Right lobe of liver (tissue), 6 donors: ENCODE measurements at regions not wholly inside any gene's neighbourhood (a gene's known extent, or its start where the extent isn't known, plus 50 kb on each side); places are given as distances from the start of the nearest gene placed in this dataset.

Experiments
- ATAC-seq, 4 donors: fragments of 200-7000 bp; cut with Tn5 transposase; one replicate each; pipeline ENCODE4 v1.9.1; 2020; ENCODE audit warnings: mild to moderate bottlenecking in 4 of 4, moderate library complexity in 4 of 4
- DNase-seq, 3 donors: peaks; one replicate each; pipeline ENCODE4 v3.0.0-alpha.2; 2020
- H3K27ac ChIP-seq, 3 donors: fragments of 200-600 bp; one replicate each; pipeline ENCODE4 v1.8.0; 2022
- H3K27me3 ChIP-seq, 2 donors: fragments of 200-600 bp; one replicate each; pipeline ENCODE4 v1.8.0; 2022
- H3K36me3 ChIP-seq, 4 donors: fragments of 200-600 bp; sonication (generic) in 1 of 4; one replicate each; pipeline versions ENCODE4 v1.5.1 to v1.8.0; 2017 to 2022; ENCODE audit warnings: control low read depth in 1 of 4
- H3K4me1 ChIP-seq, 4 donors: fragments of 200-600 bp; sonication (generic) in 1 of 4; one replicate each; pipeline versions ENCODE4 v1.5.1 to v1.8.0; 2017 to 2022; ENCODE audit warnings: control low read depth in 1 of 4
- H3K4me3 ChIP-seq, 3 donors: fragments of 200-600 bp; one replicate each; pipeline ENCODE4 v1.8.0; 2022
- H3K9me3 ChIP-seq, 4 donors: fragments of 200-600 bp; sonication (generic) in 1 of 4; one replicate each; pipeline versions ENCODE4 v1.5.1 to v1.8.0; 2017 to 2022; ENCODE audit warnings: control low read depth in 1 of 4
- CTCF ChIP-seq, 4 donors: fragments of 200-600 bp in 3 of 4; fragments of 450-650 bp in 1 of 4; IDR thresholded peaks; one replicate each; pipeline versions ENCODE4 v1.5.1 to v1.8.0; 2016 to 2022; ENCODE audit warnings: antibody characterized with exemption in 4 of 4, mild to moderate bottlenecking in 2 of 4
- POLR2A ChIP-seq: fragments of 450-650 bp; IDR thresholded peaks from one replicate; pipeline ENCODE4 v1.6.1; 2017; ENCODE audit warnings: antibody characterized with exemption, mild to moderate bottlenecking
- WGBS: methylation state at CpG from one replicate; pipeline ENCODE4 v1.1.6; 2018; ENCODE audit warnings: low coverage, low lambda C conversion rate; ENCODE audit not compliant: insufficient coverage; ENCODE audit errors: missing lambda C conversion rate; 5-methylcytosine and 5-hydroxymethylcytosine counted together
- intact Hi-C, 2 donors: fragments of 100-400 bp; cut with DNase I; formaldehyde crosslinking; loops; one replicate each; pipeline versions ENCODE4 v1.11.2 to v1.14.1; 2022
- donor health status: DM: no; HTN: yes; CAD: no.
- donor health status: DM: no; HTN: no; CAD: no.
- donor health status: DM: no; HTN: no; CAD: no.
- donor health status: DM: no; HTN: yes; CAD: no.
- donor health status: DM: no; HTN: yes; CAD: no.

DNA sequence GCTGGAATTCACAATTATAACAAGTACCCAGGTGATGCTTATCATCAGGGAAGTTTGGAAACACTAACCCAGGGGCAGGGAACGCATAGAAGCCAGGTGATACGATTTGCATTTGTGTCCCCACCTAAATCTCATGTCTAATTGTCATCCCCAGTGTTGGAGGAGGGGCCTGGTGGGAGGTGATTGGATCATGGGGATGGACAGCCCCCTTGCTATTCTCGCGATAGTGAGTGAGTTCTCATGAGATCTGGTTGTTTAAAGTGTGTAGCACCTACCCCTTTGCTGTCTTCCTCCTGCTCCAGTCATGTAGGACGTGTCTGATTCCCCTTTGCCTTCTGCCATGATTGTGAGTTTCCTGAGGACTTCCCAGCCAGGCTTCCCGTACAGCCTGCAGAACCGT is 276.3 kb downstream of the UTP18 start:
- Histone ChIP-seq H3K27ac (no peak overlapping the region), H3K4me1 (no peaks in the 10 kb centered on the region), H3K9me3 (no peaks in the 10 kb centered on the region), H3K4me3 (no peak overlapping the region), H3K27me3 (no peaks in the 10 kb centered on the region), H3K36me3 (no peaks in the 10 kb centered on the region)
- ATAC-seq (no peak), DNase-seq (no peak)
- intact Hi-C loops, result loop anchor here (5.0 to 10.0 kb wide), 2 partner anchors 162 to 164 kb away; no protein-coding TSS in a partner anchor
- 63% methylated on average over 5 of the region's 7 CpGs for WGBS
- no peak for TF ChIP-seq POLR2A
- TF ChIP-seq CTCF (IDR thresholded peaks at IDR 0.05), result no peak

- Histone ChIP-seq H3K27ac (no peak overlapping the region), H3K27me3 (no peaks in the 10 kb centered on the region), H3K9me3 (no peaks in the 10 kb centered on the region), H3K4me3 (no peak overlapping the region), H3K36me3 (no peaks in the 10 kb centered on the region), H3K4me1 (no peaks in the 10 kb centered on the region)
- 61% methylated on average over 6 of the region's 7 CpGs for WGBS
- DNase-seq (no peak), ATAC-seq (no peak)
- TF ChIP-seq CTCF (IDR thresholded peaks at IDR 0.05), result no peak
- TF ChIP-seq POLR2A, result no peak
- intact Hi-C loops, result loop anchor here (5.0 to 10.0 kb wide), 2 partner anchors 163 to 166 kb away; no protein-coding TSS in a partner anchor
Measured at GRCh38 chr17:51537996-51538550, 277.7 kb downstream of the UTP18 start.

DNA sequence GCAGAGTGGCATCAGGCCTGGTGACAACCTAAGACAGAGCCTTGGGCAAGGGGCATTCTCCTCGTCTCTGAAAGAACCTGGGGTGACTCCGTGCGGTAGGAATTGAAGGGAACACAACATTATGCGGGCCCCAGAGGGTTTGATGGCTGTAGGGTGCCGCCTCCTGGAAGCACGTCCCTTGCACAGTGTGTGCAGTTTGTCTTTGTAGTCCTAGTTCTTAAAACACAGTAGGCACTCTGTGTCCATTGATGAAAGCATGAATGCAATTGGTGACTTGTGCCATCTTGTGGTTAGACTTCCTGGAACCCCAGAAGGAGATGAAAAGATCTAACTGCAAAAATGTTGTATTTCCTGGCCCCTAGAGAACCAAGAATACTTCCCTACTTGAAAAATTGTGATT is 279.8 kb downstream of the UTP18 start:
- Histone ChIP-seq H3K36me3 (no peaks in the 10 kb centered on the region), H3K27ac (no peak overlapping the region), H3K9me3 (no peaks in the 10 kb centered on the region), H3K27me3 (no peaks in the 10 kb centered on the region), H3K4me1 (no peaks in the 10 kb centered on the region), H3K4me3 (no peak overlapping the region)
- ATAC-seq, result no peak
- WGBS, result no CpG with 5 or more reads among the region's 6 CpGs
- TF ChIP-seq POLR2A, result no peak
- TF ChIP-seq CTCF (IDR thresholded peaks at IDR 0.05), result no peak
- no peak for DNase-seq
- intact Hi-C loops, result no loop called here

DNA sequence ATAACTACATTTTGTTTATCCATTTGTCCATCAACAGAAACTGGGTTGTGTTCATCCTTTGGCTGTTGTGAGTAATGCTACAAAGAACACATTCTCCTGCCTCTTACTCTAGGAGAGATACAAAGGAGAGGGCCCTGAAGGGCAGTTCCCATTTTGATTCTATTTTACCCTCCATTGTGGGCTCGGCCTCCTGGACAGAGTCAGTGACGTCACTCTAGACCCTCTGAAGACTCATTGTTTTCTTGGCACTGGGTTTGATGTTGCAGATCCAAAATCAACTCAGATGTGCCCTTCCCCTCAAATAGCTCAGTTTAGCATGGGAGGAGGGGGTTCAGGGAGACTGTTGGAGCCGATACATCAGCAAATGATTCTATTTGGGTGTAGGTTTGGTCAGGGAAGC is 280.9 kb downstream of the UTP18 start:
- no peak overlapping the region for H3K27ac ChIP-seq
- H3K4me3 ChIP-seq, result no peak overlapping the region
- 100% methylated on average over 1 of the region's 3 CpGs for WGBS
- ATAC-seq (no peak), DNase-seq (no peak)
- no peaks in the 10 kb centered on the region for H3K4me1 ChIP-seq
- no peaks in the 10 kb centered on the region for H3K9me3 ChIP-seq
- TF ChIP-seq POLR2A (no peak), CTCF (IDR thresholded peaks at IDR 0.05) (no peak)
- no peaks in the 10 kb centered on the region for H3K27me3 ChIP-seq
- H3K36me3 ChIP-seq, result no peaks in the 10 kb centered on the region
- intact Hi-C loops, result no loop called here

- no peaks in the 10 kb centered on the region for H3K27me3 ChIP-seq
- no peak overlapping the region for H3K4me3 ChIP-seq
- no peaks in the 10 kb centered on the region for H3K4me1 ChIP-seq
- H3K36me3 ChIP-seq, result no peaks in the 10 kb centered on the region
- ATAC-seq (no peak), DNase-seq (no peak)
- no peak for TF ChIP-seq CTCF (IDR thresholded peaks at IDR 0.05)
- TF ChIP-seq POLR2A, result no peak
- no peak overlapping the region for H3K27ac ChIP-seq
- WGBS, result no CpG with 5 or more reads among the region's 2 CpGs
- no peaks in the 10 kb centered on the region for H3K9me3 ChIP-seq
- intact Hi-C loops, result no loop called here
Measured at GRCh38 chr17:51546114-51546513, 285.8 kb downstream of the UTP18 start.
